ENCODE measurements at regions not wholly inside any gene's neighbourhood (a gene's known extent, or its start where the extent isn't known, plus 50 kb on each side); places are given as distances from the start of the nearest gene placed in this dataset.
"Not testable (repeated sequence)": the region's sequence is repeated elsewhere in the genome, so short reads cannot be mapped to it uniquely, and the experiment has no call there.

DNA sequence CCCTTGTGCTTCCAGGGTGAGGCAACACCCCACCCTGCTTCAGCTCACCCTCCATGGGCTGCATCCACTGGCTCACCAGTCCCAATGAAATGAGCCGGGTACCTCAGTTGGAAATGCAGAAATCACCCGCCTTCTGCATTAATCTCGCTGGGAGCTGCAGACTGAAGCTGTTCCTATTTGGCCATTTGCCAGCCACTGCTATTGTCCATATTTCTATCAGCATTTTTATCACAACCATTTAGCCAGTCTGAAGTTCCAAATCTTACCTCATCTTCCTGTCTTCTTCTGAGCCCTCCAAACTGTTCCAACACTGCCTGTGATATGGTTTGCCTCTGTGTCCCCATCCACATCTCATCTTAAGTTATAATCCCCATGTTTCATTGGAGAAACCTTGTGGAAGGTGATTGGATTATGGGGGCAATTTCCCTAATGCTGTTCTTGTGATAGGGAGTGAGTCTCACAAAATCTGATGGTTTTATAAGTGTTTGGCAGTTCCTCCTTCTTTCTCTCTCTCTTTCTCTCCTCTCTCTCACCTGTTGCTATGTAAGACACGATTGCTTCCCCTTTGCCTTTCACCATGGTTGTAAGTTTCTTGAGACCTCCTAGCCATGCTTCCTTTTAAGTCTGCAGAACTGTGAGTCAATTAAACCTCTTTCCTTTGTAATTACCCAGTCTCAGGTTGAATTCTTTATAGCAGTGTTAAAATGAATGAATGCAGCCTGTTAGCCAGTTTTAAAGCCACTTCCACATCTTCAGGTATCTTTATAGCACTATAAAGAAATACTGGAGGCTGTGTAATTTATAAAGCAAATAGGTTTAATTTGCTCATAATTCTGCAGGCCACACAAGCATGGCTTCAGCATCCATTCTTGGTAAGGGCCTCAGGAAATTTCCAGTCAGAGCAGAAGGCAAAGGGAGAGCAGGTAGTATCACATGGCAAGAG is 203.5 kb downstream of the FCRL5 start:
- in situ Hi-C loops (cut with HindIII; ENCODE audit: low sequenced_read_pairs) = no loop called here
- no peak for DNase-seq (ENCODE audit: low spot score)

DNA sequence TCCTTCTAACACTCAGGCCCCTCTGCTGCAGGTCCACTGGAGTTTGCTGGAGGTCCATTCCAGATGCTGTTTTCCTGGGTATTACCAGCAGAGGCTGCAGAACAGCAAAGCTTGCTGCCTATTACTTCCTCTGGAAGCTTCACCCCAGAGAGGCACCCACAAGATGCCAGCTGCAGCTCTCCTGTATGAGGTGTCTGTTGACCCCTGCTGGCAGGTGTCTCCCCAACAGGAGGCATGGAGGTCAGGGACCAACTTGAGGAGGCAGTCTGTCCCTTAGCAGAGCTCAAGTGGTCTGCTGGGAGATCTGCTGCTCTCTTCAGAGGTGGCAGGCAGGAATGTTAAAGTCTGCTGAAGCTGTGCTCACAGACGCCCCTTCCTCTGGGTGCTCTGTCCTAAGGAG is 204.8 kb downstream of the FCRL5 start:
- DNase-seq (ENCODE audit: low spot score) = no peak
- in situ Hi-C loops (cut with HindIII; ENCODE audit: low sequenced_read_pairs) = no loop called here

DNA sequence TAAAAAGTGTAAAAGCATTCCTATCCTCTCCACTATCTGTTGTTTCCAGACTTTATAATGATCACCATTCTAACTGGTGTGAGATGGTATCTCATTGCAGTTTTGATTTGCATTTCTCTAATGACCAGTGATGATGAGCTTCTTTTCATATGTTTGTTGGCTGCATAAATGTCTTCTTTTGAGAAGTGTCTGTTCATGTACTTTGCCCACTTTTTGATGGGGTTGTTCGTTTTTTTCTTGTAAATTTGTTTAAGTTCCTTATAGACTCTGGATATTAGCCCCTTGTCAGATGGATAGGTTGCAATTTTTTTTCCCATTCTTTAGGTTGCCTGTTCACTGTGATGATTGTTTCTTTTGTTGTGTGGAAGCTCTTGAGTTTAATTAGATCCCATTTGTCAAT is 199.6 kb upstream of the ETV3 start:
- DNase-seq (ENCODE audit: low spot score); in situ Hi-C loops (cut with HindIII; ENCODE audit: low sequenced_read_pairs): not testable (repeated sequence)

DNA sequence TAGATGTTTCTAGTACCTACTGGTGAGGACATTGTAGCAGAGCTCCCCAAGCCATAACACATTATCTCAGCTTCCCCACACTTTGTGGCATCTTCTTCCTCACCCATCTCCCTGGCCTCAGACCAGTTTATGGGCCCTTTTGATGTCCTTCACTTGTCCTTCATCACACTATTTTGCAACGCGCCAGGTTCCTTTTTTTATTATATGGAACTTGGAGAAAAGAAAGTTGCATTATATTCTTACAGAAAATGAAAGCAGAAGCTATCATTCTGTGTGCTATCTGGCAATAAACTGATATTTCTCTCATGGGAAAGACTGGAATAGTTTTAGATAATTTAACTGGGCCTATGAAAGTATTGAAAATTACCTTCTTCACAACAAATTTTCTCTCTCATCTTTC is 196.9 kb upstream of the ETV3 start:
- in situ Hi-C loops (cut with HindIII; ENCODE audit: low sequenced_read_pairs) = no loop called here

DNA sequence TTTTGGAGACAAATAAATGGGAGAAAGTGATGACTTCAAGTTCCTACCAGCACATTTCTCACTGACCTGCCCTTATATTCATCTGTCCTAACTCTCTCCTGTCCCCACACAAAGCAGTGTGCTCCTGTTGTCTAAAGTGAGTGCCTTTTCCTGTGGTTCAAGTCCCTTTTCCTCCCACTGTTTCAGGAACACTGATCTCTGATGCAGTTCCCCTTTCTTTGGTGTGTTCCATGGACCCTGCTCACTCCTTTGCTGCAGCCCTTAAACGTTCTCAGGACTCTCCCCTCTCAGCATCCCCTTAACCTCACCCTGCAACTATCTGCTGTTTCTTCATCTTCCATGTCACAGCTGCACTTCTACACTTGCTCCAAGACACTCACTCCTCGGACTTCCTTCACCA is 195.8 kb upstream of the ETV3 start:
- no peak for DNase-seq (ENCODE audit: low spot score)
- in situ Hi-C loops (cut with HindIII; ENCODE audit: low sequenced_read_pairs) = no loop called here

More for the DNA sequence above, 196.9 kb upstream of the ETV3 start:
- no peak for DNase-seq (ENCODE audit: low spot score)

DNA sequence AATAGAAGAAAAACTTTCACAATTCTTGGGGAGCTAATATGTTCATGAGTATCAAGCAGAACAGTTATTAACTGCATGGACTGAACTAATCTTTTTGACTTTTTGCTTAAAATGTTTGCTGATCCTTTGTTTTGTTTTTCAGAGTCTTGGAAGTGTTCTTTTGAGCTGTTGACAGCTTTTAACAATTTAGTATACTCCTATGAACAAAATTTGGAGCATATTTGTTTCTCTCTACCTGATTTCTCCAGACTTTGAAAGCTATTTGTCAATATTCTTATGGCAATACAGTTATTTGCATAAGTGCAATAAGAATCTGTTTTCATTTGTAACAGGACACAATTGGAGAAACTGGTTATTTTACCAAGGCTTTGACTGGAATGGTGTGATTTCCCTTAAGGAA is 192.0 kb upstream of the ETV3 start:
- DNase-seq (ENCODE audit: low spot score); in situ Hi-C loops (cut with HindIII; ENCODE audit: low sequenced_read_pairs): not testable (repeated sequence)

DNA sequence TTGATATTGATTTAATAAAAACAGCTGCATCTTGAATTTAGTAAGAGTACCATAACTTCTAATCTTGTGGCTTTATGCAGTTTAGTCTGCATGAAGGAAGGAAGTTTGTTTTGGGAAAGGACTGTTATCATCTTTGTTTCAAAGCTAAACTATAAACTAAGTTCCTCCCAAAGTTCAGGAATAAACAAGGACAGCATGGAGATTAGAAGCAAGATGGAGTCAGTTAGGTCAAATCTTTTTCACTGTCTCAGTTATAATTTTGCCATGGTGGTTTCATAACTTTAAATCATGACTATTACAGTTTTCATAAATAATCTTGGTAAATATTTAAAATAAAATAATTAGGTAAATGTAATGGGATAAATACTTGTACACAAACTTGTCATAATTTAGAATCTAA is 189.9 kb upstream of the ETV3 start:
- in situ Hi-C loops (cut with HindIII; ENCODE audit: low sequenced_read_pairs); DNase-seq (ENCODE audit: low spot score): not testable (repeated sequence)

DNA sequence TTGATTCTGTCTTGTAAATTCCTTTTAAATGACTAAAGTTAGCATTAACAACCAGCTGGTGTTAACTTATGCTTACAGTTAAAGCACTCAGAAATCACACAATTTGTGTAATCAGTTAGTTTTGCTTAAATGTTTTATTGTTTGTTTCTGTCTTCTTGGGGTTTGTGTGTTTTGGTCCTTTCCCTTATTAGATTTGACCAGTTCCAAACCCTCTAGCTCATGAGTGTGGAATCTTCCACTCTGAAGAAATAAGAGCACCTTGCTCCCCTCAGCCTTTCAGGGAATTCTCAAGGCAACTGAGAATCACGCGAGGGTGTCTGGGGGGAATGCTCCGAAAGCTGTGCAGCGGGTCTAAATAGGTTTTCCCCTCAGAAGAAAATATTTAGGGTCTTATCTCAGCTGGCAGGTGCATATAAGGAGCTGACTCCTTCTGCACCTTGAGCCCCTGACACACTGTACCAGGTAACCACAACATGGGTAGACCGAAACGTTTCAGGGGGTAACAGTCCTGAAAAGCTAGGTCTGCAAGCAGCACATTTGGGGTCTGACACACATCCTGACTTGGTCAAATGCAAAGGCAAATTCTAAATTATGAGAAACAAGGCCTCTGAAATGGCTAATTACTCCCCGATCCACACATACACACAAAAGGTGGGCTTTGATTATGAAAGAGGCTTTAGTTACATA is 188.1 kb upstream of the ETV3 start:
- in situ Hi-C loops (cut with HindIII; ENCODE audit: low sequenced_read_pairs) = no loop called here

DNA sequence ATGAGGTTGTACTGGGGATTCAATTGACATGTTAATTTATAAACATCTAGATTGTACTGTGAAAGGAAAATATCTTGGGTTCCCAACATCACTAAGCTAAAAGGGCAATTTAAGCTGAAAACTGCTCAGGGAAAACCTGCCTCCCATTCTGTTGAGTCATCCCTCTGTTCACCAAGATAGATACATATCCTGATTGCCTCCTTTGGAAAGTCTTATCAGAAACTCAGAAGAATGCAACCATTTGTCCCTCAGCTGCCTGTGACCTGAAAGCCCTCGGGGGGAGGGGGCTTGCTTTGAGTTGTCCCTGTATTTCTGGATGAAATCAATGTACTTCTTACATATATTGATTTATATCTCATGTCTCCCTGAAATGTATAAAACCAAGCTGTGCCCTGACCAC is 187.0 kb upstream of the ETV3 start:
- DNase-seq (ENCODE audit: low spot score) = no peak
- in situ Hi-C loops (cut with HindIII; ENCODE audit: low sequenced_read_pairs) = no loop called here

More for the DNA sequence above, 188.1 kb upstream of the ETV3 start:
- no peak for DNase-seq (ENCODE audit: low spot score)

DNA sequence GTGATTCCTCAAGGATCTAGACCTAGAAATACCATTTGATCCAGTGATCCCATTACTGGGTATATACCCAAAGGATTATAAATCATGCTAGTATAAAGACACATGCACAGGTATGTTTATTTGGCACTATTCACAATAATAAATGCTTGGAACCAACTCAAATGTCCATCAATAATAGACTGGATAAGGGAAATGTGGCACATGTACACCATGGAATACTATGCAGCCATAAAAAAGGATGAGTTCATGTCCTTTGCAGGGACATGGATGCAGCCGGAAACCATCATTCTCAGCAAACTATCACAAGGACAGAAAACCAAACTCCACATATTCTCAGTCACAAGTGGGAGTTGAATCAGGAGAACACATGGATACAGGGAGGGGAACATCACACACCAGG is 183.8 kb upstream of the ETV3 start:
- in situ Hi-C loops (cut with HindIII; ENCODE audit: low sequenced_read_pairs) = not testable (repeated sequence)

DNA sequence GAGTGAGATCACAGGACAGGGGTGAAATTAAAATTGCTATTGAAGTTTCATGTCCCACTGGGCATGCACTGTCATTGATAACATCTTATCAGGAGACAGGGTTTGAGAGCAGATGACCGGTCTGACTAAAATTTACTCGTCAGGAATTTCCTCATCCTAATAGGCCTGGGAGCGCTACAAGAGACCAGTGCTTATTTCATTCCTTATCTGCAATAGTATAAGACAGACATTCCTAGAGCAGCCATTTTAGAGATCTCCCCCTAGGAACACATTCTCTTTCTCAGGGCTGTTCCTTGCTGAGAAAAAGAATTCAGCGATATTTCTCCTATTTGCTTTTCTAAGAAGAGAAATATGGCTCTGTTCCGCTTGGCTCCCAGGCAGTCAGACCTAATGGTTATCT is 181.4 kb upstream of the ETV3 start:
- in situ Hi-C loops (cut with HindIII; ENCODE audit: low sequenced_read_pairs) = no loop called here

More for the DNA sequence above, 183.8 kb upstream of the ETV3 start:
- DNase-seq (ENCODE audit: low spot score) = not testable (repeated sequence)

DNA sequence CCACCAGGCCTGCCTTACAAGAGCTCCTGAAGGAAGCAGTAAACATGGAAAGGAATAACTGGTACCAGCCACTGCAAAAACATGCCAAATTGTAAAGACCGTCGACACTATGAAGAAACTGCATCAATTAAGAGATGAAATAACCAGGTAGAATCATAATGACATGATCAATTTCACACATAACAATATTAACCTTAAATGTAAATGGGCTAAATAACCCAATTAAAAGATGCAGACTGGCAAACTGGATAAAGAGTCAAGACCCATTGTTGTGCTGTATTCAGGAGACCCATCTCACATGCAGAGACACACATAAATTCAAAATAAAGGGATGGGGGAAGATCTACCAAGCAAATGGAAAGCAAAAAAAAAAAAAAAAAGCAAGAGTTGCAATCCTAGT is 179.0 kb upstream of the ETV3 start:
- in situ Hi-C loops (cut with HindIII; ENCODE audit: low sequenced_read_pairs); DNase-seq (ENCODE audit: low spot score): not testable (repeated sequence)

More for the DNA sequence above, 181.4 kb upstream of the ETV3 start:
- no peak for DNase-seq (ENCODE audit: low spot score)

DNA sequence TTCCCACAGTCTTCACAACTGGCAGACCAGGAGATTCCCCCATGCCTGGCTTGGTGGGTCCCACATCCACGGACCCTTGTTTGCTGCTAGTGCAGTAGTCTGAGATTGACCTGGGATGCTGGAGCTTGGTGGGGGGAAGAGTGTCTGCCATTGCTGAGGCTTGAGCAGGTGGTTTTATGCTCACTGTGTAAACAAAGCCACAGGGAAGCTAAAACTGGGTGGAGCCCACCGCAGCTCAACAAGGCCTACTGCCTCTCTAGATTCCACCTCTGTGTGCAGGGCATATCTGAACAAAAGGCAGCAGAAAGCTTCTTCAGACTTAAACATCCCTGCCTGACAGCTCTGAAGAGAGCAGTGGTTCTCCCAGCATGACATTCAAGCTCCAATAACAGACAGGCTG is 177.3 kb upstream of the ETV3 start:
- in situ Hi-C loops (cut with HindIII; ENCODE audit: low sequenced_read_pairs) = no loop called here
- no peak for DNase-seq (ENCODE audit: low spot score)

DNA sequence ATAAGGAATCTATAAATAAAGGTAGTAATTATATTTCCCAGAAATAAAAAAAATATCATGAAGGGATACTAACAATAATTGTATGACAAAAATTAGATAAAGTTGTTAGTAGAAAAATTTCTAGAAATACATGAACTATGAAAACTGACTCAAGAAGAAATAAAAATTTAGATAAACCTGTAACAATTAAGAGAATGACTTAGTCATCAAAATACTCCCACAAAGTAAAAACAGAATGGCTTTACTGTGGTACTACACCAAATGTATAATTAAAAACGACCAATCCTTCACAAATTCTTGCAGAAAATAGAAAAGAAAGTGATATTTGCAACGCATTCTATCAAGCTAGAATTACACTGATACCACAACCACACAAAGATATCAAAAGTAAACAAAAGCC is 176.2 kb upstream of the ETV3 start:
- in situ Hi-C loops (cut with HindIII; ENCODE audit: low sequenced_read_pairs) = no loop called here
- no peak for DNase-seq (ENCODE audit: low spot score)

DNA sequence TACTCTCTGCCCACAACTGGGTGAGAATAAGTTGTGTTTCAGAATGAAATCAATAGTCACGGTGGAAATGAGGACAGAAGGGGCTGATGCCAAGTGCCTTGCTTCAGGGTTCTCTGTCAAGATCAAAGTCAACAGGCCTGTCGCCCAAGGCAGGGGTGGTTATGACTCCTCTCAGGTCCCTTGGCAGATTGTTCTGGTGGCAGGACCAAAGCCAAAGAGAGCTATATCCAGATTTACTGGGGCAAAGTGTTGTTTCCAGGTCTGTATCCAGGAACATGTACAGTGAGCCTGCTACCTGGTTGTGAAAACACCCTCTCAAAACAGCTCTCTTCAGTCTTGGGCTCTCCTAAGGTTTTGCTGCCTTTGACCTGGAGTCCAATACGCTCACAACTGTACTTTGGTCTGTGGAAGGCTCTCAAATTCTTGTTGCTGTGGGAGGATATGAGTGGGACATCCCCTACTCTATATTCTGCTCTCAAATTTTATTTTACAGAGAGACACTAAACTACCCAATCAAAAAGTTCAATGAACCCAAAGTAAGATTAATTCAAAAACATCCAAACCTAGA is 175.1 kb upstream of the ETV3 start:
- DNase-seq (ENCODE audit: low spot score) = no peak
- in situ Hi-C loops (cut with HindIII; ENCODE audit: low sequenced_read_pairs) = no loop called here

DNA sequence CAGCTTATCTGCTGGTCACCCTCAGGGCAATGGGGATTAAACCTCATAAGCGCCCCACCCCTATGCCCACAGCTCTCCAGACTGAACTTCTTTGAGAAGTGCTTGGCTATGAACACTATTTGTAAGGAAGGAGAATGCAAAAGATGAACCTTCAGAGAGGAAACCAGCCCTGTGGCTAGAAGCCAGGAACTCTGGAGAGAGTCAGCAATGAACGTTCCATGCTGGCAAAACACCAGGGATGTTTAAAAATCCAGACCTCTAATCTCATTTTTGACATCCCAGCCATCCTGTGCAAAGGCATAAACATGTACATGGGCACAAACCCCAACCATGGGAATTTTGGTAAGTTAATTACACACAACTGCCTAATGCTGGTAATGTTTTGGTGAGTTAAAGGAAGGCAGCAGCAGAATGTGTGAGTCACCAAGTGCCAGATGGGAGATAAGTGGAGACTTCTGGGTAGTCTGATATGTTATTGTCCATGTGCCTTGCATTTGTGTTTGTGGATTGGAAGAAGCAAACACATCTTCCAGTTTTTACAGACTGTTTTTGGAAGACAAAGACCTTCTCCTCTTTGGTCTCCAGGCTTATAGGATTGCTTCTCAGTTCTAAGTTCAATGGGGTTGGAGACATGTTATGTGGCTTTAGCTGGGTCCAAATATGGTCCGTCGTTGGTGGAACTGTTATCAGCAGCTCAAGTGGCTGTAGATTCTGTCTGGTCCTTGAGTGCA is 174.1 kb upstream of the ETV3 start:
- in situ Hi-C loops (cut with HindIII; ENCODE audit: low sequenced_read_pairs) = no loop called here

DNA sequence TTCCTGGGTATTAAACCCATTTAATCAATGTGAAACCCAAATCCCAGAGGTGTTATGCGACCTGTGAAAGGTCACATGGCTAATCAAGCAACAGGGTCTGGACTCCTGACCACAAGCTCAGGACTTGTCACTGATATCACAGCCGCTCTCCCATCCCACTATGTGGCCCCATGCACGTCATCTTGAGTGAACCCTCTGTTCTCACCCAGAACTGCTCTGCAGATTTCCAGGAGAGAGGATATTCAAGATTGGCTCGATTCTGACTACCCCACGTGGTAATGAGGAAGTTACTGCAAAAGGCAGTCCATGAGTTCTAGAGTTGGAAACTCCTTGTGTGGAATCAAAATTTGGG is 173.5 kb upstream of the ETV3 start:
- no peak for DNase-seq (ENCODE audit: low spot score)
- in situ Hi-C loops (cut with HindIII; ENCODE audit: low sequenced_read_pairs) = no loop called here

More for the DNA sequence above, 174.1 kb upstream of the ETV3 start:
- DNase-seq (ENCODE audit: low spot score) = no peak

DNA sequence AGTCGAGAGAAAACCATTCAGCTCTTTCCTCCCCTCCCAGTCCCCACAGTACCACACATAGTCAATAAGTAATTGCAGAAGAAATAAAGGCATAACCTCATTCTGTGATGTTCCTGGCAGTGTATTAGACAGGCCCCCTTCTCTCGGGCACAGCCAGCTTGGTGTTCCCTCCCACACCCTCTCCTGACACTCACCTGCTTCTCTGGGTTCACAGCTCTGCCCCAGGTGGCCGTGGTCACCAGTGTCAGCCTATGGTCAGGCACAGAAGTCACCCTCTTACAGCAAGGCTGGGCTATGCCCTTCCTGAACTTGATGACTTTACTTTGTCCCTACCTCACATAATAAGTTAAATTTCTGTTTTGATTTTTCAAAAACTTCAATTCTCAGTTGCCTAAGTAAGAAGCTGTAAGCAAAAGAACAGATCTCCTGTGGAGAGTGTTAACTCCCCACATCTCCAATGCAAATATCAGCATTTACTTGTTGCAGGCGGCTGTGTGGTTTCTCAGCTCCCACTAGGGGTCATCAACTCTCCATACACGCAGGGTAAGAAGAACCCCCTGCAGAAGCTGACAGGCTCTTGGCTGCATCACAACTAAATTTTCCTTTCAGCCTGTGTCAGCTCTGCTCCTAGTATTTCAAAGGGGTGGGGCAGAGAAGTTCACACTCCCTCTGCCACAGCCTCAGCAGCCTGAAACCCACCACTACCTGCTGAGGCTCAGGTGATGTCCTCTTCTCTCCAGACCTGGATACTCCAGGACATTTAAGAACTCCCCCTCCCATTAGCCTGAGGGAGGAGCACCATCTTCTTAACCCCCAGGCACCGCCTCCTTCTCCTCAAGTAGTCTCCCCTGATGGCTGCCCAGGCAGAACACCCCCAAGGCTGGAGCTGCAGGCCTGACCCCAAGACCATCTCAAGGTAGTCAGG is 172.9 kb upstream of the ETV3 start:
- in situ Hi-C loops (cut with HindIII; ENCODE audit: low sequenced_read_pairs) = not testable (repeated sequence)

DNA sequence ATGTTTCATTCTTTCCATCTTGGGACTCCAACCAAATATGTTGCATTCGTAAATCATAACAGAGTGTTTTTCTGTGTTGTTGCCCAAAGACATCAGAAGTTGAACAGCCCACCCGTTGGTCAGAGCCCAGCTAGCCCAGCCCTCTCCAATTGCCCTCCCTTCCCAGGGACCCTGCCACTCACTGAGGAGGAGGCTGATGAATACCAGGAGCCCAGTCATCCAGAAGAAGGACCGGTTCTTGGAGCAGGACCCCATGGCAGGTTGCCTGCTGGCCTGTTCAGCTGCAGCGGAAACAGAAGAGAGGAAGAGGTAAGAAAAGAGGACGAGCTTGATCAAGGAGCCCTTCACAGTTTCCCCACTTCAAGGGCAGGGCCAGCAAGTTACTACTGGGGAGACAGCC is 172.2 kb upstream of the ETV3 start:
- in situ Hi-C loops (cut with HindIII; ENCODE audit: low sequenced_read_pairs) = no loop called here
- no peak for DNase-seq (ENCODE audit: low spot score)

More for the DNA sequence above, 172.9 kb upstream of the ETV3 start:
- not testable (repeated sequence) for DNase-seq (ENCODE audit: low spot score)
